PC-3 (cell line): ENCODE measurements at regions not wholly inside any gene's neighbourhood (a gene's known extent, or its start where the extent isn't known, plus 50 kb on each side); places are given as distances from the start of the nearest gene placed in this dataset.
A peak's percentile ranks its signal among the peaks of the same experiment; 100 is the strongest.

Experiments used
- ATAC-seq: fragments of 200-7000 bp; cut with Tn5 transposase; 2 replicates; pipeline ENCODE4 v1.9.1; 2020; ENCODE audit warnings: mild to moderate bottlenecking, moderate library complexity
- BruUV-seq: library from RNA; stranded (reverse); fragments of 400-500 nt; replicated peaks from 2 replicates; lab custom pipeline; 2021; lab: Mats Ljungman, UMichigan
- CTCF ChIA-PET: fragments of 300-600 bp; sonication (Branson Sonifier 250); formaldehyde crosslinking; loops from one replicate; lab custom pipeline; 2022; ENCODE audit warnings: antibody characterized with exemption; lab: Charles Lee
- POLR2A ChIA-PET: fragments of 300-600 bp; sonication (Branson Sonifier 250); formaldehyde crosslinking; loops from one replicate; lab custom pipeline; 2022; ENCODE audit warnings: antibody characterized with exemption; ENCODE audit not compliant: unreplicated experiment; lab: Charles Lee
- DNase-seq: peaks from one replicate; pipeline ENCODE4 v3.0.0-alpha.2; 2015
- H2AFZ ChIP-seq: fragments of 300-600 bp; sonication (generic); 2 replicates; pipeline ENCODE4 v1.6.0; 2016; ENCODE audit warnings: antibody characterized with exemption, low read length
- H3F3A ChIP-seq: fragments of 300-600 bp; sonication (generic); one replicate; pipeline ENCODE4 v1.6.0; 2017; ENCODE audit warnings: antibody characterized with exemption, low read length, control low read depth, mild to moderate bottlenecking; ENCODE audit not compliant: unreplicated experiment
- H3K27ac ChIP-seq: fragments of 300-600 bp; sonication (generic); 2 replicates; pipeline ENCODE4 v1.5.1; 2016; ENCODE audit warnings: mild to moderate bottlenecking, low read length
- H3K27me3 ChIP-seq: fragments of 300-600 bp; sonication (generic); 2 replicates; pipeline ENCODE4 v1.6.1; 2016; ENCODE audit warnings: low read length, mixed read lengths
- H3K36me3 ChIP-seq: fragments of 300-600 bp; sonication (generic); 2 replicates; pipeline ENCODE4 v1.6.1; 2016; ENCODE audit warnings: low read depth, mixed run types, low read length, mixed read lengths
- H3K4me1 ChIP-seq: fragments of 300-600 bp; sonication (generic); 2 replicates; pipeline ENCODE4 v1.5.1; 2016; ENCODE audit warnings: low read length; ENCODE audit not compliant: insufficient read depth
- H3K4me2 ChIP-seq: fragments of 300-600 bp; sonication (generic); 2 replicates; pipeline ENCODE4 v1.6.0; 2016; ENCODE audit warnings: low read length
- H3K4me3 ChIP-seq: fragments of 300-600 bp; sonication (generic); 2 replicates; pipeline ENCODE4 v1.5.1; 2016; ENCODE audit warnings: mild to moderate bottlenecking, low read length, mixed read lengths
- H3K79me2 ChIP-seq: fragments of 300-600 bp; sonication (generic); 2 replicates; pipeline ENCODE4 v1.6.1; 2017; ENCODE audit warnings: low read length, mixed read lengths
- H3K9ac ChIP-seq: fragments of 300-600 bp; sonication (generic); 2 replicates; pipeline ENCODE4 v1.6.0; 2016; ENCODE audit warnings: mild to moderate bottlenecking, low read length
- H3K9me2 ChIP-seq: fragments of 300-600 bp; sonication (generic); replicated peaks from 2 replicates; pipeline ENCODE4 v1.6.1; 2016; ENCODE audit warnings: mixed run types, low read length, mixed read lengths
- H3K9me3 ChIP-seq: fragments of 300-600 bp; sonication (generic); 2 replicates; pipeline ENCODE4 v1.6.1; 2016; ENCODE audit warnings: low read length, mixed read lengths
- H4K20me1 ChIP-seq: fragments of 300-600 bp; sonication (generic); 2 replicates; pipeline ENCODE4 v1.6.1; 2016; ENCODE audit warnings: low read length, mixed read lengths
- EZH2 ChIP-seq: fragments of 300-600 bp; sonication (generic); IDR thresholded peaks from one replicate; pipeline ENCODE4 v1.6.1; 2017; ENCODE audit warnings: antibody characterized with exemption, mild to moderate bottlenecking, low read length; ENCODE audit not compliant: unreplicated experiment
- EZH2phosphoT487 ChIP-seq: fragments of 300-600 bp; sonication (generic); IDR thresholded peaks from 2 replicates; pipeline ENCODE4 v1.6.1; 2018; ENCODE audit warnings: mild to moderate bottlenecking, antibody characterized with exemption, low read length, borderline replicate concordance
- intact Hi-C: fragments of 100-400 bp; cut with micrococcal nuclease; formaldehyde crosslinking; loops from 2 replicates; pipeline ENCODE4 v1.9.0; 2023
- TF ChIP-seq, protein P1 (sequence below): fragments of 300-600 bp; sonication (generic); conservative IDR thresholded peaks from 2 replicates; pipeline ENCODE4 v1.5.1; 2017; ENCODE audit warnings: antibody characterized with exemption, low read depth, mild to moderate bottlenecking, low read length

DNA sequence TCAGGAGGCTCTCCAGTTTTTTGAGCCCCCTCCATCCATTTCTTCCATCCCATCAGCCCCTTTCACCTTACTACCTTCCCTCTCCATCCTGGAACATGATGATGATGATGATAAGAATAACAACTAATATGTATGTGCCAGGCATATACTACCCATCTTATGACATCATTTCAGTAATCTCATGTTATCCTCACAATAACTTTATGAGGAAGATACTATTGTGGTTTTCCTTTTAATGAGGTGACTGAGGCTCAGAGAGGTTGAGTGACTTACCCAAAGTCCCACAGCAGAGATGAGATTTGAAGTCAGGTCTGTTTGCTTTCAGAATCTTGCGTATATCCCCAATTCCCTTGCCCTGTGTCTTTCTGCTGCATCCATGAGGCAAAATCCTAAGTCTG lies 55.1 kb downstream of the RTL9 start:
- Histone ChIP-seq H3K4me2 (peak overlapping the region; percentile 79; the same call in 1 of the 2 replicates), H3K9ac (0 out of 2 replicates have a peak overlapping the region, but pooled peaks have one; percentile 70), H3K9me2 (no peaks in the 10 kb centered on the region), H3K4me3 (no peak overlapping the region), H3K9me3 (no peaks in the 10 kb centered on the region), H3K36me3 (no peaks in the 10 kb centered on the region), H3F3A (peaks cover 4% of the 10 kb centered on the region), H3K79me2 (no peaks in the 10 kb centered on the region), H3K27ac (peak overlapping the region; percentile 99), H3K27me3 (no peaks in the 10 kb centered on the region), H3K4me1 (peaks cover 70% of the 10 kb centered on the region), H4K20me1 (no peaks in the 10 kb centered on the region), H2AFZ (no peak overlapping the region)
- TF ChIP-seq EZH2 (no peak), EZH2phosphoT487 (no peak)
- TF ChIP-seq, protein P1, sequence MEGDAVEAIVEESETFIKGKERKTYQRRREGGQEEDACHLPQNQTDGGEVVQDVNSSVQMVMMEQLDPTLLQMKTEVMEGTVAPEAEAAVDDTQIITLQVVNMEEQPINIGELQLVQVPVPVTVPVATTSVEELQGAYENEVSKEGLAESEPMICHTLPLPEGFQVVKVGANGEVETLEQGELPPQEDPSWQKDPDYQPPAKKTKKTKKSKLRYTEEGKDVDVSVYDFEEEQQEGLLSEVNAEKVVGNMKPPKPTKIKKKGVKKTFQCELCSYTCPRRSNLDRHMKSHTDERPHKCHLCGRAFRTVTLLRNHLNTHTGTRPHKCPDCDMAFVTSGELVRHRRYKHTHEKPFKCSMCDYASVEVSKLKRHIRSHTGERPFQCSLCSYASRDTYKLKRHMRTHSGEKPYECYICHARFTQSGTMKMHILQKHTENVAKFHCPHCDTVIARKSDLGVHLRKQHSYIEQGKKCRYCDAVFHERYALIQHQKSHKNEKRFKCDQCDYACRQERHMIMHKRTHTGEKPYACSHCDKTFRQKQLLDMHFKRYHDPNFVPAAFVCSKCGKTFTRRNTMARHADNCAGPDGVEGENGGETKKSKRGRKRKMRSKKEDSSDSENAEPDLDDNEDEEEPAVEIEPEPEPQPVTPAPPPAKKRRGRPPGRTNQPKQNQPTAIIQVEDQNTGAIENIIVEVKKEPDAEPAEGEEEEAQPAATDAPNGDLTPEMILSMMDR = no peak
- BruUV-seq = no TSS peak
- intact Hi-C loops = loop anchor here (10.0 kb wide), 2 partner anchors 409 to 499 kb away; partner anchors contain the start of gene TMEM164
- ChIA-PET CTCF (interaction anchor here (0.9 kb wide), 1 partner anchor 271 kb away, joined by 3 read pairs; no protein-coding TSS in a partner anchor), POLR2A (no interaction called here)
- ATAC-seq (no peak), DNase-seq (no peak)

GRCh38 chrX:110414273-110414672 lies 55.6 kb downstream of the RTL9 start:
- H3K4me2 ChIP-seq = peak overlapping the region; percentile 79
- no peaks in the 10 kb centered on the region for H3K36me3 ChIP-seq
- intact Hi-C loops = loop anchor here (10.0 kb wide), 2 partner anchors 409 to 499 kb away; partner anchors contain the start of gene TMEM164
- H3K27ac ChIP-seq = peak overlapping the region; percentile 99
- no peaks in the 10 kb centered on the region for H4K20me1 ChIP-seq
- H3F3A ChIP-seq = peaks cover 4% of the 10 kb centered on the region
- H3K9me3 ChIP-seq = no peaks in the 10 kb centered on the region
- peaks cover 74% of the 10 kb centered on the region for H3K4me1 ChIP-seq
- H3K79me2 ChIP-seq = no peaks in the 10 kb centered on the region
- H3K9me2 ChIP-seq = no peaks in the 10 kb centered on the region
- no peak for DNase-seq
- no peaks in the 10 kb centered on the region for H3K27me3 ChIP-seq
- ATAC-seq = no peak
- no TSS peak for BruUV-seq
- CTCF ChIA-PET = interaction anchor here (0.9 kb wide), 1 partner anchor 271 kb away, joined by 3 read pairs; no protein-coding TSS in a partner anchor
- H3K9ac ChIP-seq = peak overlapping the region; percentile 70
- POLR2A ChIA-PET = no interaction called here
- peak overlapping the region; percentile 8; the same call in 1 of the 2 replicates for H3K4me3 ChIP-seq
- no peak overlapping the region for H2AFZ ChIP-seq
- TF ChIP-seq EZH2 (no peak), EZH2phosphoT487 (no peak)
- TF ChIP-seq, protein P1 = no peak
